SK-MEL-5 (cell line): ENCODE measurements at regions not wholly inside any gene's neighbourhood (a gene's known extent, or its start where the extent isn't known, plus 50 kb on each side); places are given as distances from the start of the nearest gene placed in this dataset.
A peak's percentile ranks its signal among the peaks of the same experiment; 100 is the strongest.

Source experiments
- DNase-seq: peaks from one replicate; pipeline ENCODE4 v3.0.0-alpha.2; 2016; ENCODE audit warnings: low read depth, low spot score
- in situ Hi-C: cut with HindIII; loops from 2 replicates; pipeline ENCODE4 v1.10.0; 2016; ENCODE audit warnings: low sequenced_read_pairs, high pct_unique_total_duplicates, low pct_unique_long_range_greater_than_20kb

DNA sequence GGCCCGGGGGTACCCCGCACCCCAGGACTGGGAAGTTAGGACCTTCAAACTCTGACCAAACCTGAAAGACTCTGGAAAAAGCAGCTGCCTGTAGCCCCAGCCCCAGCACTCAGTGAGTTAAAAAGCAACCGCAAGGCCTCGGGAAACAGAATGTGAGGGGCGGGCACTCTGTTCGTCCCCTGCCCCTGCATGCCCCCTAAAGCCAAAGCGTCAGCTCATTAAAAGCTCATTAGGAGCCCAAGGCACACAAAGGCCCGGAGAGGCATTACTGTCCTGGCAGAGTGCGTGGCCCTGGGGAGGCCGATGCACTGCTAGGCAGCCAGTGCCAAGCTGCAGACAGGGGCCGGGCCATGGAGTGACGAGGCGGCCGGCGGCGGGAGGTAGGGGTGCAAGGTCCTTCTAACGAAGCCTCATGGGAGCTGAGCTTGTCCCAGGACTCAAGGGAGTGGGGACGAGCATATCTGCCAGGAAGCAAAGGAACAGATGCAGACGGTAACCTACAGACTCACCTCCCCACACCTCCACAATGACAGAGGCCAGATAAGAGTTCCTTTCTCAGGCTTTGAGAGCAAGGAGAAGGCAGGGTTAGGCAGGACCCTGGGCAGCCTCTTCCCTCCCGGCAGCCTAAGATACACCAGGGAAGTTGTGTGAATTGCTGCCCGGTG, 116.8 kb downstream of the ENGASE start:
- in situ Hi-C loops: loop anchor here (25.0 kb wide), 1 partner anchor 471 kb away; no protein-coding TSS in a partner anchor
- DNase-seq: no peak

- DNase-seq: no peak
Measured at GRCh38 chr17:79189305-79189704, 114.7 kb downstream of the ENGASE start.

GRCh38 chr17:79188685-79189084, 114.1 kb downstream of the ENGASE start:
- no peak for DNase-seq
- in situ Hi-C loops: loop anchor here (5.0 to 25.0 kb wide), 3 partner anchors 76 to 474 kb away; no protein-coding TSS in a partner anchor

More at GRCh38 chr17:79189305-79189704, 114.7 kb downstream of the ENGASE start:
- in situ Hi-C loops: loop anchor here (5.0 to 25.0 kb wide), 3 partner anchors 77 to 473 kb away; no protein-coding TSS in a partner anchor

GRCh38 chr17:79188048-79188447, 113.4 kb downstream of the ENGASE start:
- in situ Hi-C loops: loop anchor here (5.0 to 25.0 kb wide), 3 partner anchors 76 to 474 kb away; no protein-coding TSS in a partner anchor
- peak; percentile 71 for DNase-seq

DNA sequence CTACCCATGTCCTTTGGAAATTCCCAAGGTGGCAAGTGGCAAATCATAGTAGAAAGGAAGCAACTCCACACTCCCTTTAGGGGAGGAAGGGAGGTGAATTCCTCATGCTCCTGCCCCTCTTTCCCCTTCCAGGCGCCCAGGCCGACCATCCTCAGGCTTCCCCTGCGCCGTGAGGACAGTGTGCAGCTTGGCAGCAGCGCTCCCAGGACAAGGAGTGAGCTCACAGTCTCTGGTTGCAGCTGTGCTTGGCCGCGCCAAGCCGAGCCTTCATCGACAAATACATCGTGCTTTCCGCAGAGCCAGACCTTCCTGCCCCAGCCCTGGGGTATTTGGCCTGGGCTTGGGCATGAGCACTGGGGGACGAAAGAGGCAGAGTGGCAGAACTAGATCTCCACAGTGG, 112.6 kb downstream of the ENGASE start:
- DNase-seq: no peak
- in situ Hi-C loops: loop anchor here (5.0 to 25.0 kb wide), 3 partner anchors 75 to 475 kb away; no protein-coding TSS in a partner anchor

DNA sequence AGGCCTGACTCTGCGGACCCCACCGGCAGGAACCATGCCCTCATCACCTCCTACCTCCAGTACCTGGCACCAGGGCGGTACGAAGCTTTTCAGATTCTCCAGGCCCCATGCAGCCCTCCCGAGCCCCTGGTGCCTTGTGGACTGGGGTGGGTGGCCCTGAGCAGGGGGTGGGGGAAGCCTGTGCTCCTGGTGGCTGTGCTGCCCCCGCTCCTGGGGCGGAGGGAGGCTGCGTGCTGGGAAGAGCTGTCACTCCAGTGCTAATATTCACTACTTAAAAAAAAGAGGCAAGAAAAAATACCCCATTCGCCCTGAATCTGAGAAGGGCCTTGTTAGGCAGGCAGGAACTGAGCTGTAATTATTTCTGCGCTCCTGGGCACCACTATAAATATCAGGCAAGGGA, 111.8 kb downstream of the ENGASE start:
- no peak for DNase-seq
- in situ Hi-C loops: loop anchor here (5.0 to 25.0 kb wide), 3 partner anchors 74 to 476 kb away; no protein-coding TSS in a partner anchor

DNA sequence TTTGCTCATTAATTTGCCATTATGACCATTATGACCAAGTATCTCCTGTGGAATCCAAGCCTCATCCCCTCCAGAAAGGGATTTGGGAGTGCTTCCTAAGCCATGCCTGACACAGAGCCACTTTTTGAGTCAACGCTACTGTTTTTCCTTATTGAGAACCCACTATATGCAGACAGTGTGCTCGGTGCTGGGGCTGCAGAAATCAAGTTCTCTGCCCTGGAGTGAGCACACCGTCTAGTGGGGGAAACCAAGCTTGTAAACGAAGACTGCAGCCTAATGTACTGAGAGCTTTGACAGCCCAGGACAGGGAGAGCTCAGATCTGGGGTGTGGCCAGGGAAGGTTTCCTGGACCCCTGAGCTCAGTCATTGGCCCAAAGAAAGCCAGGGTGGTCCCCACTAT, 111.0 kb downstream of the ENGASE start:
- DNase-seq: no peak
- in situ Hi-C loops: loop anchor here (5.0 to 25.0 kb wide), 3 partner anchors 73 to 477 kb away; no protein-coding TSS in a partner anchor

- in situ Hi-C loops: loop anchor here (10.0 to 25.0 kb wide), 2 partner anchors 191 to 478 kb away; no protein-coding TSS in a partner anchor
- no peak for DNase-seq
Measured at GRCh38 chr17:79184219-79184618, 109.6 kb downstream of the ENGASE start.

DNA sequence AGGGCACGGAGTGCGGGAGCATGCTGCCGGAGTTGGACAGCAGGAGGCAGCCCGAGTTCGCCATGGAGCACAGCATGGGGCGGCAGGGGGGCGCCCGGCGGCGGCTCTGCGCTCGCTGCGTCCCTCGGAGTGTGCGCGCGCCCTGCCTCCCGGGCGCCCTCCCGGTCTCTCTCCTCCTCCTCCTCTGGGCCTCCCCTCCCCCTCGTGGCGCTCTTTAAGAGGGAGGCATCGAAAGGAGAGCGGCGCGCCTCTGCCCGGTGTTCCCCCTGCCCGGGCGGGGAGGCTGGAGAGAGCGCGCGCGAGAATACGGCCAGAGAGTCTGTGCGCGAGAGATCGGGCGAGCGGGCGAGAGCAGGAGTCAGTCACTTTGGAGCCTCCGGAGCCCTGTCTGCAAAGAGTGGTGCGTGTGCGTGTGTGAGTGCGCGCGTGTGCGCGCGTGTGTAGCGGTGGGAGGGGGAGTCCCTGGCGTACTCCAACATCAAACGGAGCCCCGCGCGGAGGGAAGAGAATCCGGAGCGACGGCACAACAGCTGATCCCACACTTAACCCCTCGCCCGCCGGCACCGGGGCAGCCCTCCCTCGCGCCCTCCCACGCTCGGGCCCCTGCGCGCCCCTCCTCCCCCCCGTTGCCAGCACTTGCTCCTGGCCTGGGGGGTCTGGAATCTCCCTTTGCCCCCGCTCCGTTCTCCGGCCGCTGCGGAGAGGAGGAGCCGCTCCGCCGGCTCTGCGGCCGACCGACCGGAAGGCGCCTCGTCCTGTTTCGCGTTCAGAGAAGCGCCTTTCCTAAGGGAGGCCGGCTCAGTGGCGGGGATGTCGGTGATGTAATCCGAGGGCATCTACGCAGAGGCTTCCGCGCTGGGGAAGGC, 108.9 kb downstream of the ENGASE start:
- in situ Hi-C loops: loop anchor here (10.0 to 25.0 kb wide), 2 partner anchors 191 to 479 kb away; no protein-coding TSS in a partner anchor
- no peak for DNase-seq

- in situ Hi-C loops: loop anchor here (10.0 to 25.0 kb wide), 2 partner anchors 192 to 479 kb away; no protein-coding TSS in a partner anchor
- DNase-seq: no peak
Measured at GRCh38 chr17:79183043-79183292, 108.3 kb downstream of the ENGASE start.

GRCh38 chr17:79182176-79183042, 107.8 kb downstream of the ENGASE start:
- DNase-seq: no peak
- in situ Hi-C loops: loop anchor here (10.0 to 25.0 kb wide), 2 partner anchors 192 to 480 kb away; no protein-coding TSS in a partner anchor

- no peak for DNase-seq
- in situ Hi-C loops: loop anchor here (10.0 to 25.0 kb wide), 2 partner anchors 194 to 482 kb away; no protein-coding TSS in a partner anchor
Measured at GRCh38 chr17:79180358-79181005, 105.9 kb downstream of the ENGASE start.

DNA sequence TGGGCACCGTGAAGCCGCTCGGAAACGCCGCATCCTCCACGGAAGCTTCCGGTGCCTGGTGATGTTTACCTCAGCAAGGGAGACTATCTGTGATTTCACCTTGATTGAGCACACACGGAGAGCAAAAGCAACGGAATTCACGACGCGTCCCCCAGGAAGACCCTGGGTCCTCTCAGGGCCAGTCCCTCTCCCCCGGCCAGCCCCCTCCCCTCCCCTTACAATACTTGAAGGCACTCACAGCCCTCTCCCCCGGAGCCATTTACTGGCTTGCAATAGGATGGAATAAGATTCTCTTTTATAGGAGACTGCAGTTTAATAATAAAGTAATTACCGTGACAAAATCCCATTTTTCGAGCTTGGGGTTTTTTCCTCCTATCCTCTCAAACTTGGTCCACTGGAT, 104.7 kb downstream of the ENGASE start:
- in situ Hi-C loops: loop anchor here (25.0 kb wide), 1 partner anchor 483 kb away; no protein-coding TSS in a partner anchor
- no peak for DNase-seq

GRCh38 chr17:79177877-79178276, 103.3 kb downstream of the ENGASE start:
- in situ Hi-C loops: loop anchor here (25.0 kb wide), 1 partner anchor 484 kb away; no protein-coding TSS in a partner anchor

GRCh38 chr17:79176792-79177601, 102.4 kb downstream of the ENGASE start:
- in situ Hi-C loops: loop anchor here (25.0 kb wide), 1 partner anchor 485 kb away; no protein-coding TSS in a partner anchor
- DNase-seq: no peak

More at GRCh38 chr17:79177877-79178276, 103.3 kb downstream of the ENGASE start:
- no peak for DNase-seq
